CD4-positive, alpha-beta T cell treated with Interleukin-1 beta for 1 hour (primary cell): ENCODE measurements at regions not wholly inside any gene's neighbourhood (a gene's known extent, or its start where the extent isn't known, plus 50 kb on each side); places are given as distances from the start of the nearest gene placed in this dataset.
"Not testable (repeated sequence)": the region's sequence is repeated elsewhere in the genome, so short reads cannot be mapped to it uniquely, and the experiment has no call there.

Experiments used
- DNase-seq, 2 donors: peaks; one replicate each; pipeline ENCODE4 v3.0.0-alpha.2; 2020 to 2022

DNA sequence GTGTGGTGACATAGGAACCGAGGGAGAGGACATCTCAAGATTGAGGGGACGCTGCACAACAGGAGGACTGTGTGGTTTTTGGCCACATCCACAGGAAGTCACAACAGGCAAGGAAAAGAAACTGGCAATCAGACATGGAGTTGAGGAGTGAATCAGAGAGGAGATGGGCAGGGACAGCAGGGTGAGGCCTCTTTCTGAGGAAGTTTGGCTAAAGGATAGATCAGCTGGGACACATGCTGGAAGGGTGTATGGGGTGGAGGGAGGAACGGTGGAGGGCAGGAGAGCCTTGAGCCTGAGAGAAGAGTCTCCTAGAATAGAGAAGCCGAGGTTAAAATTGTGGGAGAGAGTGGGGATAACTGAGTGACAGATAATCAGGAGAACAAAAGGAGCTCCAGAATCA, 75.1 kb upstream of the CIDEA start:
- not testable (repeated sequence) for DNase-seq

DNA sequence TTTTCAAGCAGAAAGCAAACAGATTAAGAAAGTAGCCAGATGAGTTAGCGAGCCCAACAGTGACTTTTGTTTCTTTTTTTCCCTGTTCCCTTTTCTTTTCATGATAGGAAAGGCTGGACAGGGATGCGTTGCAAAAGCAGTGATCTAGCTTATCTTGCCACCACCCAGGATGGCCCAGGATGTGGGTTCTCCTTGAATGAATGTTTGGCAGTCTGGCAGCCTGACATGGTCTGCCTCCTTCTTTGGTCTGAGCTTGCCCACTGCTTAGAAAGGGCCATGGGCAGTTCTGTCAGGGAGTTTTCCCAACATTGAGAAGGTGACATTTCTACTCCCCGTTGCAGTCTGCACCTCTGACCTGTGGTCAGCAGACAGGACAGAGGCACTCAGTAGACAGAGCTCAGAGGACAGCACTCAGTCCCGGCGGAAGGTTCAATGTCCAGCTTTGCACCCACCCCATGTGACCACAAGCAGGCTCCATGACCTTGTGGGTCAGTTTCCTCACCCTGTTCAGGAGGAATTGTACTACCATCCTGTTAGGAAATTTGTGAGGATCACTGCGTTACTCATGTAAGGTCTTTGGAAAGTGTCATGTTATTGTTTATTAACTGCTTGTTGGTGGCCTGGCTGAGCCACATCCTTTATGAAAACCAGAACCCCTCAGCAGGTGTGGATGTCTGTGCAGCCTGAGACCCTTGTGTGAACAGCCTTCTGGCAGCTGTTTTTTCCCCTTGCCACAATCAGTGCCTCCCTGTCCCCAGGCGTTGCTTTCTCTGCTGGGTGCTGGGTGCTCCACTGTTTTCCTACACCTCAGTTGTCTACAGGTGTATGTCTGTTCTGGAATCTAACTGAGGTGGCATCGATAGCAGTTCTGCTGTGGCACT, 74.2 kb upstream of the CIDEA start:
- not testable (repeated sequence) for DNase-seq

DNA sequence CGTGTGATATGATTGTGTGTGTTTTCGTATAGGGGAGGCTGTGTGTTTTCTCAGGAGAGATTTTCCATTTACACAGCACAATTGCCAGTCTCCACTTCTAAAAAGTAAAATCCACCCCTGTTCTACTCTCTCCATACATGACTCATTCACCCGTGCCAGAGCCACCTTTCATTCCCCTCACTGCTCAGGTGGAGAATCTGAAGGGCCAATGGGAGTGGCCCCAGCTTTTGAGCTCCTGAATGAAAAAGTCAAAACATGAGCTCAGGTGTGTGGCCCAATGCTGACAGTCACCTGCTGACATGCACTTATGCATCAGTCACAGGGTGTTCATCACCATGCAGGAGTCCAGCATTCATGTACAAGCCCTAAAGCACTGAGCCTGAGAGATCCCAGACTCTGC, 55.4 kb upstream of the CIDEA start:
- DNase-seq: not testable (repeated sequence)

DNA sequence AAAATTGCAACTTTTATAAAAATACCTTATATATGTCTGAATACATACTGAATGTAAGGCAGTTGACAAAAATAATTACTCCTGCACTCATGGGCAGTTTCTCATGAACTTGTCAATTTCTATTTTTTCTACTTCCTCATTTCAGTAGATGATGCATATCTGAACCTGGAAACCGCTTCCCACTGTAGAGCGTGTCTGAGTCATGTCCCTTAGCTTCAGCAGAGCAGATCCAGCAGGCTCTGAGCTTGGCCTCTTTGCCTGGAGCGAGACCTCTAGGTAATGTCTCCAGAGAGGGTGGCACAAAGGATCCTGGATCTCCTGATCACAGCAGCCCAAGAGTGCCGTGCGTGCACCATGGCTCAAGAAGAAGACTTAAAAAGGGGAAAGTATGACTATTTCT, 54.0 kb upstream of the CIDEA start:
- peak in 1 of 2 donors; percentile 1 for DNase-seq
